ENCODE measurements at regions not wholly inside any gene's neighbourhood (a gene's known extent, or its start where the extent isn't known, plus 50 kb on each side); places are given as distances from the start of the nearest gene placed in this dataset.

DNA sequence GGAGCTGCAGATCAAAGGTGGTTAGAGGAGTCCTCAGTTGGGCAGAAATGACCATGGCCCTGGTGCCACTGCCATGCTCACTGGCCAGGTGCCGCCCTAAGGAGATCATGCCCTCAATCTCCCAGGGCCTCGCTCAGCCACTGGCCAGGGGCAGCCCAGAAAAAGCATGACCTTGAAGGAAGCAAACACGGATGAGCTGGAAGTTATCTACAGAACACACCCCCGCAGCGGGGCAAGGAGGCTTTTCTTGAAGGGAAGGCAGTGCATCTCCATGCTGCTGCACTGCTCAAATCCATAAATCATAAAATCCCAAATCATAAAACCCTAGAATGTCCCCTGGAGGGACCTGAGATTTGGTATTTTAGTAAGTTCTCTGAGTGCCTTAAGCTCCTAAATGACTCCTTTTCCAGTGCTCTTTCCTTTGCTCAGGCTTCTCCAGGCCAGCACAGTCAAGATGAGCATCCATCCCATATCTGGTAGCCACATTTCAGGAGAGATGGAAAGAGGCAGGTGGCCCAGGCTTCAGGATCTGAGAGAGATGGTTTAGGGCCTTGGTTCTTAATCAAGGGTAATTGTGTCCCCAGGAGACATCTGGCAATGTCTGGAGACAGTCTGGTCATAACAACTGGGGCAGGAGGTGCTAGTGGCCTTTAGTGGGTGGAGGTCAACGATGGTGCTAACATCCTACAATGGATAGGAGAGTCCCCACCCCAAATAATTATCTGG lies 217.3 kb downstream of the RBM19 start:
- TF ChIP-seq, protein P1, sequence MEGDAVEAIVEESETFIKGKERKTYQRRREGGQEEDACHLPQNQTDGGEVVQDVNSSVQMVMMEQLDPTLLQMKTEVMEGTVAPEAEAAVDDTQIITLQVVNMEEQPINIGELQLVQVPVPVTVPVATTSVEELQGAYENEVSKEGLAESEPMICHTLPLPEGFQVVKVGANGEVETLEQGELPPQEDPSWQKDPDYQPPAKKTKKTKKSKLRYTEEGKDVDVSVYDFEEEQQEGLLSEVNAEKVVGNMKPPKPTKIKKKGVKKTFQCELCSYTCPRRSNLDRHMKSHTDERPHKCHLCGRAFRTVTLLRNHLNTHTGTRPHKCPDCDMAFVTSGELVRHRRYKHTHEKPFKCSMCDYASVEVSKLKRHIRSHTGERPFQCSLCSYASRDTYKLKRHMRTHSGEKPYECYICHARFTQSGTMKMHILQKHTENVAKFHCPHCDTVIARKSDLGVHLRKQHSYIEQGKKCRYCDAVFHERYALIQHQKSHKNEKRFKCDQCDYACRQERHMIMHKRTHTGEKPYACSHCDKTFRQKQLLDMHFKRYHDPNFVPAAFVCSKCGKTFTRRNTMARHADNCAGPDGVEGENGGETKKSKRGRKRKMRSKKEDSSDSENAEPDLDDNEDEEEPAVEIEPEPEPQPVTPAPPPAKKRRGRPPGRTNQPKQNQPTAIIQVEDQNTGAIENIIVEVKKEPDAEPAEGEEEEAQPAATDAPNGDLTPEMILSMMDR (IDR thresholded peaks at IDR 0.05; ENCODE audit: insufficient read depth, low read length) = no peak
- TF ChIP-seq POLR2AphosphoS5 (IDR thresholded peaks at IDR 0.05; ENCODE audit: low read depth) (no peak), SPI1 (IDR thresholded peaks at IDR 0.05; ENCODE audit: borderline replicate concordance, low read depth) (no peak)
- TF ChIP-seq, protein P2, sequence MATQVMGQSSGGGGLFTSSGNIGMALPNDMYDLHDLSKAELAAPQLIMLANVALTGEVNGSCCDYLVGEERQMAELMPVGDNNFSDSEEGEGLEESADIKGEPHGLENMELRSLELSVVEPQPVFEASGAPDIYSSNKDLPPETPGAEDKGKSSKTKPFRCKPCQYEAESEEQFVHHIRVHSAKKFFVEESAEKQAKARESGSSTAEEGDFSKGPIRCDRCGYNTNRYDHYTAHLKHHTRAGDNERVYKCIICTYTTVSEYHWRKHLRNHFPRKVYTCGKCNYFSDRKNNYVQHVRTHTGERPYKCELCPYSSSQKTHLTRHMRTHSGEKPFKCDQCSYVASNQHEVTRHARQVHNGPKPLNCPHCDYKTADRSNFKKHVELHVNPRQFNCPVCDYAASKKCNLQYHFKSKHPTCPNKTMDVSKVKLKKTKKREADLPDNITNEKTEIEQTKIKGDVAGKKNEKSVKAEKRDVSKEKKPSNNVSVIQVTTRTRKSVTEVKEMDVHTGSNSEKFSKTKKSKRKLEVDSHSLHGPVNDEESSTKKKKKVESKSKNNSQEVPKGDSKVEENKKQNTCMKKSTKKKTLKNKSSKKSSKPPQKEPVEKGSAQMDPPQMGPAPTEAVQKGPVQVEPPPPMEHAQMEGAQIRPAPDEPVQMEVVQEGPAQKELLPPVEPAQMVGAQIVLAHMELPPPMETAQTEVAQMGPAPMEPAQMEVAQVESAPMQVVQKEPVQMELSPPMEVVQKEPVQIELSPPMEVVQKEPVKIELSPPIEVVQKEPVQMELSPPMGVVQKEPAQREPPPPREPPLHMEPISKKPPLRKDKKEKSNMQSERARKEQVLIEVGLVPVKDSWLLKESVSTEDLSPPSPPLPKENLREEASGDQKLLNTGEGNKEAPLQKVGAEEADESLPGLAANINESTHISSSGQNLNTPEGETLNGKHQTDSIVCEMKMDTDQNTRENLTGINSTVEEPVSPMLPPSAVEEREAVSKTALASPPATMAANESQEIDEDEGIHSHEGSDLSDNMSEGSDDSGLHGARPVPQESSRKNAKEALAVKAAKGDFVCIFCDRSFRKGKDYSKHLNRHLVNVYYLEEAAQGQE (IDR thresholded peaks at IDR 0.05; ENCODE audit: insufficient replicate concordance, low read depth) = no peak

Data from HL-60 (cell line).